HepG2 (cell line): ENCODE measurements at regions not wholly inside any gene's neighbourhood (a gene's known extent, or its start where the extent isn't known, plus 50 kb on each side); places are given as distances from the start of the nearest gene placed in this dataset.

Source experiments
- ATAC-seq: fragments of 200-7000 bp; cut with Tn5 transposase; 3 replicates; pipeline ENCODE4 v1.9.1; 2020; ENCODE audit warnings: mild to moderate bottlenecking, moderate library complexity
- BruUV-seq: library from RNA; stranded (reverse); fragments of 400-500 nt; replicated peaks from 2 replicates; lab custom pipeline; 2021; lab: Mats Ljungman, UMichigan
- CTCF ChIA-PET: fragments of 300-600 bp; formaldehyde crosslinking; extraction: SDS; loops from one replicate; lab custom pipeline; 2021; ENCODE audit warnings: low total read pairs, inconsistent platforms, low intra/inter-chr PET ratio; lab: Yijun Ruan, JAX
- POLR2A ChIA-PET: fragments of 350-600 bp; sonication (Branson Sonifier 250); formaldehyde crosslinking; loops from one replicate; lab custom pipeline; 2020; ENCODE audit warnings: antibody characterized with exemption, inconsistent platforms; lab: Yijun Ruan, JAX
- DNase-seq: peaks from one replicate; pipeline ENCODE4 v3.0.0-alpha.2; 2015; ENCODE audit warnings: low spot score
- FAIRE-seq: peaks from 3 replicates; lab custom pipeline; 2011; peaks lifted over from hg19 to GRCh38; lab: Jason Lieb, UNC
- H2AFZ ChIP-seq: one replicate; pipeline ENCODE4 v1.6.1; 2011; ENCODE audit warnings: low read length, inconsistent platforms
- H3K27ac ChIP-seq: fragments of 300-600 bp; 3 replicates; pipeline ENCODE4 v1.8.0; 2011; ENCODE audit warnings: mixed run types, mild to moderate bottlenecking, mixed read lengths, low read length, inconsistent platforms; ENCODE audit not compliant: insufficient read depth; ENCODE audit errors: extremely low read length
- H3K27me3 ChIP-seq, 2 experiments: fragments of 200-600 bp in 1 of 2; 2 replicates in 1 of 2; 3 replicates in 1 of 2; pipeline versions ENCODE4 v1.6.0 to v1.8.0; 2011; ENCODE audit warnings: low read length in 2 of 2, mild to moderate bottlenecking in 2 of 2, moderate library complexity in 2 of 2, inconsistent platforms in 1 of 2; ENCODE audit not compliant: insufficient read depth in 2 of 2, control insufficient read depth in 1 of 2
- H3K36me3 ChIP-seq, 2 experiments: fragments of 200-600 bp in 1 of 2; replicated peaks in 1 of 2; 2 replicates in 1 of 2; 3 replicates in 1 of 2; pipeline versions ENCODE4 v1.5.1 to v1.8.0; 2011; ENCODE audit warnings: low read length in 2 of 2, inconsistent platforms in 1 of 2; ENCODE audit not compliant: insufficient read depth in 2 of 2, control insufficient read depth in 1 of 2
- H3K4me1 ChIP-seq: 2 replicates; pipeline ENCODE4 v1.5.1; 2012; ENCODE audit warnings: low read length, inconsistent platforms; ENCODE audit not compliant: insufficient read depth
- H3K4me2 ChIP-seq: 2 replicates; pipeline ENCODE4 v1.6.0; 2011; ENCODE audit warnings: low read depth, low read length, inconsistent platforms
- H3K4me3 ChIP-seq, 3 experiments: fragments of 200-600 bp in 1 of 3; sonication (generic), shearing (Covaris generic) in 1 of 3; replicated peaks in 1 of 3; 2 replicates each; pipeline ENCODE4 v1.5.1; 2011 to 2016; ENCODE audit warnings: low read length in 3 of 3, inconsistent platforms in 2 of 3, low read depth in 2 of 3, mild to moderate bottlenecking in 2 of 3, control low read depth in 1 of 3, mixed read lengths in 1 of 3; ENCODE audit not compliant: insufficient read depth in 1 of 3
- H3K79me2 ChIP-seq: one replicate; pipeline ENCODE4 v1.6.1; 2011; ENCODE audit warnings: low read length, inconsistent platforms; ENCODE audit not compliant: insufficient read depth
- H3K9ac ChIP-seq: 2 replicates; pipeline ENCODE4 v1.6.0; 2011; ENCODE audit warnings: mild to moderate bottlenecking, low read depth, low read length, inconsistent platforms; ENCODE audit not compliant: insufficient read depth
- H3K9me3 ChIP-seq: 2 replicates; pipeline ENCODE4 v1.5.1; 2012; ENCODE audit warnings: mild to moderate bottlenecking, low read length
- H4K20me1 ChIP-seq: 2 replicates; pipeline ENCODE4 v1.6.0; 2011; ENCODE audit warnings: inconsistent platforms, mild to moderate bottlenecking, low read length, moderate library complexity; ENCODE audit not compliant: insufficient read depth
- CEBPB ChIP-seq: IDR thresholded peaks from 2 replicates; pipeline ENCODE4 v1.6.1; 2011; ENCODE audit warnings: low read depth, low read length, improper control_type of control experiment, borderline replicate concordance
- HDAC1 ChIP-seq: sonication (generic); formaldehyde crosslinking; IDR thresholded peaks from 2 replicates; pipeline ENCODE4 v1.5.1; 2020; ENCODE audit warnings: mild to moderate bottlenecking, missing genetic modification reagents
- ISL2 ChIP-seq: sonication (generic); formaldehyde crosslinking; IDR thresholded peaks from 2 replicates; pipeline ENCODE4 v1.5.0; 2020; ENCODE audit warnings: missing genetic modification reagents
- KLF16 ChIP-seq, 2 experiments: sonication (generic) in 1 of 2; formaldehyde crosslinking in 1 of 2; IDR thresholded peaks; 2 replicates each; pipeline versions ENCODE4 v1.6.1 to v1.8.0; 2016 to 2023; ENCODE audit warnings: missing genetic modification reagents in 2 of 2, missing compliant biosample characterization in 1 of 2
- MYNN ChIP-seq: sonication (generic); formaldehyde crosslinking; IDR thresholded peaks from 2 replicates; pipeline ENCODE4 v1.4.0; 2020; ENCODE audit warnings: mild to moderate bottlenecking, low read depth, missing genetic modification reagents
- SMAD1 ChIP-seq: sonication (generic); formaldehyde crosslinking; IDR thresholded peaks from 2 replicates; pipeline ENCODE4 v1.4.0; 2020; ENCODE audit warnings: missing genetic modification reagents, low read depth, mild to moderate bottlenecking, borderline replicate concordance
- SOX6 ChIP-seq, 2 experiments: fragments of 450-650 bp in 1 of 2; sonication (generic) in 1 of 2; formaldehyde crosslinking in 1 of 2; IDR thresholded peaks; 2 replicates each; pipeline versions ENCODE4 v1.4.0 to v1.6.1; 2017 to 2020; ENCODE audit warnings: antibody characterized with exemption in 1 of 2, mild to moderate bottlenecking in 1 of 2, missing genetic modification reagents in 1 of 2
- ZBTB7A ChIP-seq: sonication (generic); formaldehyde crosslinking; IDR thresholded peaks from 2 replicates; pipeline ENCODE4 v1.8.0; 2022; ENCODE audit warnings: mild to moderate bottlenecking, missing genetic modification reagents
- ZNF24 ChIP-seq: fragments of 450-650 bp; IDR thresholded peaks from 2 replicates; pipeline ENCODE4 v1.6.1; 2017; ENCODE audit warnings: antibody characterized with exemption, mild to moderate bottlenecking
- ZNF75D ChIP-seq: sonication (generic); formaldehyde crosslinking; IDR thresholded peaks from 2 replicates; pipeline ENCODE4 v1.8.1; 2023; ENCODE audit warnings: missing genetic modification reagents, mild to moderate bottlenecking, borderline replicate concordance
- WGBS: methylation state at CpG from one replicate; pipeline ENCODE4 v1.1.6; 2017; ENCODE audit warnings: low lambda C conversion rate; 5-methylcytosine and 5-hydroxymethylcytosine counted together
- in situ Hi-C: cut with HindIII; loops from 2 replicates; pipeline ENCODE4 v1.10.0; 2017; ENCODE audit warnings: low pct_unique_long_range_greater_than_20kb; ENCODE audit not compliant: extremely low pct_ligation_motif_present
- intact Hi-C: fragments of 100-400 bp; cut with micrococcal nuclease; formaldehyde crosslinking; loops from one replicate; pipeline ENCODE4 v1.10.0; 2022; ENCODE audit not compliant: unreplicated experiment
- TF ChIP-seq, protein P1 (sequence below): sonication (generic); formaldehyde crosslinking; IDR thresholded peaks from 2 replicates; pipeline ENCODE4 v1.4.0; 2020; ENCODE audit warnings: missing genetic modification reagents, borderline replicate concordance

DNA sequence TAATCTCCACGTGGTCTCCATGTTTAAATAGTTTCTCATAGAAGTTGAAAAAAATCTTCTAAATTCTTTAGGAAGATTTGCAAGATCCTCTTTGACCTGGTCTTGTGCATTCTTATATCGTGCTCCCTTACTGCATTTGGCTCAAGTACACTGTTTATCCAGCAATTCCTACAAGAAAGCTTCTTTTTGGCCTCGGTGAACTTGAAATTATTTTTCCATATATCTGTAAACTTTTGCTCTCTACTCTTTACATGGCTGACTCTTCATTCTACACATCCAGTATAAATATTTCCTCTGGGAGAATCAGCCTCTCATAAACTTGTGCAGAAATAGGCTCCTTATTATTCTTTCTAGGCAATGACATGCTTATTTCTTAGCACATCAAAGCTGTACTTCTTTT lies 1457.9 kb upstream of the PRR20A start:
- in situ Hi-C loops = no loop called here
- intact Hi-C loops = no loop called here
- POLR2A ChIA-PET = no interaction called here
- Histone ChIP-seq H4K20me1 (no peaks in the 10 kb centered on the region), H3K36me3 (no peaks in the 10 kb centered on the region), H3K4me2 (no peak overlapping the region), H3K27ac (no peak overlapping the region), H3K79me2 (no peaks in the 10 kb centered on the region), H2AFZ (no peak overlapping the region), H3K27me3 (no peaks in the 10 kb centered on the region; a peak in 1 of 5 replicates), H3K9me3 (peaks cover 39% of the 10 kb centered on the region), H3K9ac (no peak overlapping the region), H3K4me3 (no peak overlapping the region), H3K4me1 (no peaks in the 10 kb centered on the region)
- FAIRE-seq (no peak), DNase-seq (no peak), ATAC-seq (no peak)
- CTCF ChIA-PET = no interaction called here
- 1% methylated on average over 3 of the region's 3 CpGs for WGBS
- TF ChIP-seq SOX6 (IDR thresholded peaks at IDR 0.05) = no peak
- no peak for TF ChIP-seq SOX6 (CRISPR knock-in tag; IDR thresholded peaks at IDR 0.05)
- no peak for TF ChIP-seq KLF16 (CRISPR knock-in tag; IDR thresholded peaks at IDR 0.05)
- TF ChIP-seq HDAC1 (CRISPR knock-in tag) = no peak
- no peak for TF ChIP-seq SMAD1
- no peak for TF ChIP-seq CEBPB
- TF ChIP-seq ISL2 = no peak
- TF ChIP-seq ZNF24 = no peak
- TF ChIP-seq ZNF75D (CRISPR knock-in tag) = no peak
- no peak for TF ChIP-seq MYNN (CRISPR knock-in tag)
- TF ChIP-seq, protein P1, sequence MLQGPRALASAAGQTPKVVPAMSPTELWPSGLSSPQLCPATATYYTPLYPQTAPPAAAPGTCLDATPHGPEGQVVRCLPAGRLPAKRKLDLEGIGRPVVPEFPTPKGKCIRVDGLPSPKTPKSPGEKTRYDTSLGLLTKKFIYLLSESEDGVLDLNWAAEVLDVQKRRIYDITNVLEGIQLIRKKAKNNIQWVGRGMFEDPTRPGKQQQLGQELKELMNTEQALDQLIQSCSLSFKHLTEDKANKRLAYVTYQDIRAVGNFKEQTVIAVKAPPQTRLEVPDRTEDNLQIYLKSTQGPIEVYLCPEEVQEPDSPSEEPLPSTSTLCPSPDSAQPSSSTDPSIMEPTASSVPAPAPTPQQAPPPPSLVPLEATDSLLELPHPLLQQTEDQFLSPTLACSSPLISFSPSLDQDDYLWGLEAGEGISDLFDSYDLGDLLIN (CRISPR knock-in tag) = no peak
- no peak for TF ChIP-seq ZBTB7A
- no TSS peak for BruUV-seq
